ENCODE measurements at regions not wholly inside any gene's neighbourhood (a gene's known extent, or its start where the extent isn't known, plus 50 kb on each side); places are given as distances from the start of the nearest gene placed in this dataset.

GRCh38 chr15:70512772-70513362 lies 250.5 kb downstream of the UACA start:
- in situ Hi-C loops (cut with MboI; ENCODE audit: low sequenced_read_pairs), result no loop called here
- H4K91ac ChIP-seq (ENCODE audit: insufficient read depth, low read depth, low read length), result no peak overlapping the region
- H3K4me1 ChIP-seq (ENCODE audit: control insufficient read depth, insufficient read depth, low read length), result peaks cover 7% of the 10 kb centered on the region
- no peak overlapping the region for H2BK5ac ChIP-seq (ENCODE audit: low read depth, low read length, poor library complexity, severe bottlenecking)
- no peak overlapping the region for H2BK20ac ChIP-seq (ENCODE audit: low read depth, low read length)
- TF ChIP-seq USF2 (IDR thresholded peaks at IDR 0.05; ENCODE audit: low read depth, low read length) (no peak), MXI1 (IDR thresholded peaks at IDR 0.05; ENCODE audit: borderline replicate concordance, low read depth, low read length) (no peak), POLR2A (IDR thresholded peaks at IDR 0.05; ENCODE audit: low read depth, low read length) (no peak), ELK1 (IDR thresholded peaks at IDR 0.05; ENCODE audit: borderline replicate concordance, low read depth, low read length) (no peak), CTCF (conservative IDR thresholded peaks at IDR 0.05; ENCODE audit: low read depth, low read length) (peak; percentile 92), NFE2L2 (IDR thresholded peaks at IDR 0.05; ENCODE audit: low read depth, low read length) (no peak), RAD21 (IDR thresholded peaks at IDR 0.05; ENCODE audit: low read length) (peak; percentile 78), SMC3 (IDR thresholded peaks at IDR 0.05; ENCODE audit: low read depth, low read length) (peak; percentile 78), RFX5 (IDR thresholded peaks at IDR 0.05; ENCODE audit: low read depth, low read length) (no peak), FOS (IDR thresholded peaks at IDR 0.05; ENCODE audit: low read depth, low read length) (no peak), MAFK (IDR thresholded peaks at IDR 0.05; ENCODE audit: low read depth, low read length) (no peak), CEBPB (IDR thresholded peaks at IDR 0.05; ENCODE audit: low read depth, low read length) (no peak), CHD1 (IDR thresholded peaks at IDR 0.05; ENCODE audit: low read depth, low read length) (no peak), RCOR1 (IDR thresholded peaks at IDR 0.05; ENCODE audit: insufficient replicate concordance, low read length) (no peak), MAZ (IDR thresholded peaks at IDR 0.05; ENCODE audit: borderline replicate concordance, low read depth, low read length) (no peak), BHLHE40 (IDR thresholded peaks at IDR 0.05; ENCODE audit: low read depth, low read length) (no peak)
- no peak overlapping the region for H2AK9ac ChIP-seq (replicated peaks; ENCODE audit: low read depth, low read length, poor library complexity)
- H3K9me3 ChIP-seq (ENCODE audit: control insufficient read depth, insufficient read depth, low read length), result peaks cover 6% of the 10 kb centered on the region
- H4K20me1 ChIP-seq (ENCODE audit: insufficient read depth, low read length), result no peaks in the 10 kb centered on the region
- H3K23ac ChIP-seq (ENCODE audit: low read depth, low read length), result no peak overlapping the region
- WGBS, 2 experiments (ENCODE audit: extremely low coverage in 2 of 2, insufficient read length in 1 of 2), result no CpG with 5 or more reads among the region's 8 CpGs
- POLR2A ChIA-PET (ENCODE audit: unreplicated experiment), result no interaction called here
- no peaks in the 10 kb centered on the region for H3K36me3 ChIP-seq (ENCODE audit: control insufficient read depth, insufficient read depth, low read length)
- peaks cover 14% of the 10 kb centered on the region for H3K9me1 ChIP-seq (ENCODE audit: insufficient read depth, low read length)
- no peak overlapping the region for H3K9ac ChIP-seq (ENCODE audit: low read depth, low read length)
- no peak overlapping the region for H3K18ac ChIP-seq (ENCODE audit: low read depth, low read length)
- H3K56ac ChIP-seq (ENCODE audit: extremely low read depth, insufficient read depth, low read length), result no peak overlapping the region
- no peak overlapping the region for H3K4ac ChIP-seq (ENCODE audit: low read depth, low read length)
- no peak overlapping the region for H2AFZ ChIP-seq (replicated peaks; ENCODE audit: low read length, poor library complexity)
- H2BK120ac ChIP-seq (ENCODE audit: low read depth, low read length), result no peak overlapping the region
- H3K14ac ChIP-seq (replicated peaks; ENCODE audit: low read depth, low read length), result no peak overlapping the region
- H2AK5ac ChIP-seq (ENCODE audit: low read depth, low read length), result no peak overlapping the region
- H4K5ac ChIP-seq (ENCODE audit: low read depth, low read length), result no peak overlapping the region
- dilution Hi-C loops (cut with HindIII; ENCODE audit: low sequenced_read_pairs, unreplicated experiment), result no loop called here
- H3K79me1 ChIP-seq (ENCODE audit: low read depth in 1 of 2, low read length in 2 of 2), result no peaks in the 10 kb centered on the region
- no peak overlapping the region for H3K27ac ChIP-seq (ENCODE audit: insufficient read depth, low read length)
- intact Hi-C loops (cut with micrococcal nuclease), result no loop called here
- peak; percentile 66 for ATAC-seq (ENCODE audit: low read depth)
- BruUV-seq (replicated peaks), result no TSS peak
- H3K27me3 ChIP-seq (ENCODE audit: control insufficient read depth, insufficient read depth, low read length), result peaks cover 29% of the 10 kb centered on the region
- H3K4me2 ChIP-seq (ENCODE audit: low read depth, low read length), result no peak overlapping the region
- CTCF ChIA-PET, result interaction anchor here (0.5 to 1.0 kb wide), 2 partner anchors 46 to 1355 kb away, joined by 3 read pairs; no protein-coding TSS in a partner anchor
- no peak overlapping the region for H2BK15ac ChIP-seq (ENCODE audit: low read depth, low read length)
- no peak overlapping the region for H4K8ac ChIP-seq (ENCODE audit: low read depth in 2 of 2, low read length in 2 of 2)
- peak; percentile 51 for DNase-seq
- H3K4me3 ChIP-seq (ENCODE audit: insufficient read depth, low read depth, low read length), result no peak overlapping the region
